ENCODE measurements at regions not wholly inside any gene's neighbourhood (a gene's known extent, or its start where the extent isn't known, plus 50 kb on each side); places are given as distances from the start of the nearest gene placed in this dataset.

DNA sequence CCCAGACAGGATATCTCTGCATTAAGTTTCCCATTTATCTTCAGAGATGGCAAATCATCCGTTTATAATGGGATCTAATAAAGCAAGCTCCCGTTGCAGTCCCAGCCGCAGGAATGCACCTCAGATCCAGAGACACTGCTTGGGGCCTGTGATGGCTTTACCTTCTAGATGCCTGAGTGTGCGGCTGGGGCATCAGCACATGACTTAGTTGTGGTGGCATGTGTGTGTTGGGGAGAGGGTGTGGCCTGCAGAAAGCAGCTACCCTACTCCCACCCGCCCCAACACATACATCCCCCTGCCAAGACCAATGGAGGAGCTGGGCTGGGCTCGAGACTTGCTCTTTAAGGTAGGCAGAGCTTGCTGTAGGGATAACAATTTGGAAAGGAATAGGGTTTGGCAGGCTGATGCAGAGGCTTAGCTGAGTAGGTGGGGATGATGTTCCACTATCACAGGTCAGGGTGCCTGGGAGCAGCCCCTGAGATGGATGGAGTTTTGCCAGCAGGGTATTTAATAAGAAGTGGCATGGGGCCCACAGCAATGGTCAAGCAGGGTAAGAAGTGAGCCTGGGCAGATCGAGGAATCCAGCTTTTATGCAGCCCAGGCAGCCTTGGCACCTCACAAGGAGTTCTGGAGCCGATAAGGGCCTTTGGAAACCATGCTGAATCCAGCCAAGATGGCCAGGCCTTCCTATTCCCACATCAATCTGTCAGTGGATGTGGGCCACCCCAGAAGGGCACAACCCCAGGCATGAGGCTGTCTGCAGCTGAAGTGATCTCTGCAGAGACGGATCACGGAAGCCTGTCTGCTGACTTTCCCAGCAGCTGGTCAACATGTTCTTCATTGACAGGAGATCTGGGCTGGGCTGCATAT is 601.3 kb downstream of the BUD13 start:
- Mint-ChIP-seq H3K27ac (no peak overlapping the region), H3K4me3 (peak overlapping the region; percentile 35), H3K27me3 (ENCODE audit: insufficient read depth, low read depth) (peaks cover 23% of the 10 kb centered on the region), H3K36me3 (no peaks in the 10 kb centered on the region), H3K4me1 (peaks cover 67% of the 10 kb centered on the region), H3K9me3 (no peaks in the 10 kb centered on the region)
- no peaks in the 10 kb centered on the region for H3K27me3 ChIP-seq
- no peak overlapping the region for H3K9ac ChIP-seq
- no peak overlapping the region for H3K4me2 ChIP-seq
- peaks cover 23% of the 10 kb centered on the region for H3K4me1 ChIP-seq
- no peak overlapping the region for H3K4me3 ChIP-seq
- H3K36me3 ChIP-seq: no peaks in the 10 kb centered on the region
- no peak overlapping the region for H2AFZ ChIP-seq (replicated peaks)
- no peak overlapping the region for H3K27ac ChIP-seq
- H3K9me3 ChIP-seq (ENCODE audit: low read depth): no peaks in the 10 kb centered on the region
- peaks cover 8% of the 10 kb centered on the region for H3F3A ChIP-seq (ENCODE audit: low read depth)
- H4K20me1 ChIP-seq (ENCODE audit: low read depth): no peaks in the 10 kb centered on the region
- no peaks in the 10 kb centered on the region for H3K79me2 ChIP-seq (ENCODE audit: low read depth)
- TF ChIP-seq EZH2 (IDR thresholded peaks at IDR 0.05) (no peak), EZH2phosphoT487 (IDR thresholded peaks at IDR 0.05) (no peak)
- TF ChIP-seq, protein P1, sequence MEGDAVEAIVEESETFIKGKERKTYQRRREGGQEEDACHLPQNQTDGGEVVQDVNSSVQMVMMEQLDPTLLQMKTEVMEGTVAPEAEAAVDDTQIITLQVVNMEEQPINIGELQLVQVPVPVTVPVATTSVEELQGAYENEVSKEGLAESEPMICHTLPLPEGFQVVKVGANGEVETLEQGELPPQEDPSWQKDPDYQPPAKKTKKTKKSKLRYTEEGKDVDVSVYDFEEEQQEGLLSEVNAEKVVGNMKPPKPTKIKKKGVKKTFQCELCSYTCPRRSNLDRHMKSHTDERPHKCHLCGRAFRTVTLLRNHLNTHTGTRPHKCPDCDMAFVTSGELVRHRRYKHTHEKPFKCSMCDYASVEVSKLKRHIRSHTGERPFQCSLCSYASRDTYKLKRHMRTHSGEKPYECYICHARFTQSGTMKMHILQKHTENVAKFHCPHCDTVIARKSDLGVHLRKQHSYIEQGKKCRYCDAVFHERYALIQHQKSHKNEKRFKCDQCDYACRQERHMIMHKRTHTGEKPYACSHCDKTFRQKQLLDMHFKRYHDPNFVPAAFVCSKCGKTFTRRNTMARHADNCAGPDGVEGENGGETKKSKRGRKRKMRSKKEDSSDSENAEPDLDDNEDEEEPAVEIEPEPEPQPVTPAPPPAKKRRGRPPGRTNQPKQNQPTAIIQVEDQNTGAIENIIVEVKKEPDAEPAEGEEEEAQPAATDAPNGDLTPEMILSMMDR (IDR thresholded peaks at IDR 0.05): no peak
- DNase-seq (ENCODE audit: low spot score): no peak

DNA sequence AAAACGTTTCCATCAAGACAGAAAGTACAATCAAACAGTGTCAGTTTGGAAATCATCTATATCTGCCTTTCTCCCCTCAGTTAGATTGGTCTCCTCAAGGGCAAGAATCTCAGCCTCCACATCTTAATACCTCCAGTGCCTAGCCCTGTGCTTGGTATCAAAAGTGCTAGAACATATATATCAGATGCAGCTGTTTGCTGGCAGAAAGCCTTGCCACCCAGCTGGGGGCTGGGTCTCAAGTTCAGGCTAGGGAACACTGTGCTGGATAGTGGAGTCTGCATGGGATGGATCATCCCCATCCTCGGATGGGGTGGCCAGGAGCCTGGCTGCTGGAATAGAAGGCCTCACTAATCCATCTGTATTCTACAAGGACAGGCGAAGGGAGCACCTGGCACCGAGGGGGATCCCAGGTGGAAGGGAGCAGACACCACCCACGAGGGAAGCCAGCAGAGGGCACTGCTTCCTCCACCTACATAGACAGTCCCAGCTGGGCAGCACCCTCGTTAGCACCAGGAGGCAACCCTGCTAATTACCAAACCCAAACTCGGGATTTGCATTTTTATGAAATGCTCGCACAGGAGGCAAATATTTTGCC is 602.2 kb downstream of the BUD13 start:
- TF ChIP-seq, protein P1 (IDR thresholded peaks at IDR 0.05): peak; percentile 47
- no peak for TF ChIP-seq EZH2 (IDR thresholded peaks at IDR 0.05)

DNA sequence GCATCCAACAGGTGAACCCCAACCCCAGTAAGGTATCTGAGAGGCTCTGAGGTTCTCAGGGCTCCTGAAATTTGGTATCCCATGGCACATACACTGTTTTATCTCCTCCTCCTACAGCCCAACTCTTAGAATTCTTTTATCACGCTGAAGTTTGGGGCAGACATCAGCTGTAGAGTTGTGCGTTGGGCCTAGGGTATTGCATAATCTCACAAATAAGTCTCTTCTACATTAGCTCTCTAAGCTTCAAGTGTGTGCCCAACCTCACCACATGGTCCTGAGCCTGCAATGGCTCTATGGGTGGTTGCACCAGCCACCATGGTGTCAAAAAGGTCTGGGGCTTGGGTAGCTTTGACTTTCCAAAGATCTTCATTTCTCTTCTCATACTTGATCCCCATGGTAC is 603.0 kb downstream of the BUD13 start:
- peaks cover 13% of the 10 kb centered on the region for H3K4me1 ChIP-seq
- H3K27ac ChIP-seq: no peak overlapping the region
- Mint-ChIP-seq H3K27me3 (ENCODE audit: insufficient read depth, low read depth) (peaks cover 20% of the 10 kb centered on the region), H3K36me3 (no peaks in the 10 kb centered on the region), H3K27ac (no peak overlapping the region), H3K4me3 (no peak overlapping the region), H3K9me3 (no peaks in the 10 kb centered on the region), H3K4me1 (peaks cover 61% of the 10 kb centered on the region)
- no peak overlapping the region for H3K4me2 ChIP-seq
- no peak overlapping the region for H3K9ac ChIP-seq
- no peaks in the 10 kb centered on the region for H3K79me2 ChIP-seq (ENCODE audit: low read depth)
- no peaks in the 10 kb centered on the region for H4K20me1 ChIP-seq (ENCODE audit: low read depth)
- peaks cover 8% of the 10 kb centered on the region for H3F3A ChIP-seq (ENCODE audit: low read depth)
- no peaks in the 10 kb centered on the region for H3K9me3 ChIP-seq (ENCODE audit: low read depth)
- H2AFZ ChIP-seq (replicated peaks): no peak overlapping the region
- DNase-seq (ENCODE audit: low spot score): no peak
- H3K4me3 ChIP-seq: no peak overlapping the region
- TF ChIP-seq EZH2 (IDR thresholded peaks at IDR 0.05): no peak
- TF ChIP-seq, protein P1 (IDR thresholded peaks at IDR 0.05): no peak
- no peak for TF ChIP-seq EZH2phosphoT487 (IDR thresholded peaks at IDR 0.05)
- no peaks in the 10 kb centered on the region for H3K27me3 ChIP-seq
- no peaks in the 10 kb centered on the region for H3K36me3 ChIP-seq

More for the DNA sequence above, 602.2 kb downstream of the BUD13 start:
- Histone ChIP-seq H2AFZ (replicated peaks) (no peak overlapping the region), H3K4me3 (no peak overlapping the region), H3K4me2 (no peak overlapping the region), H3K36me3 (no peaks in the 10 kb centered on the region), H3K4me1 (peaks cover 15% of the 10 kb centered on the region), H3F3A (ENCODE audit: low read depth) (peaks cover 8% of the 10 kb centered on the region), H3K9me3 (ENCODE audit: low read depth) (no peaks in the 10 kb centered on the region), H3K27ac (no peak overlapping the region), H3K9ac (no peak overlapping the region), H3K79me2 (ENCODE audit: low read depth) (no peaks in the 10 kb centered on the region), H3K27me3 (no peaks in the 10 kb centered on the region), H4K20me1 (ENCODE audit: low read depth) (no peaks in the 10 kb centered on the region)
- Mint-ChIP-seq H3K36me3 (no peaks in the 10 kb centered on the region), H3K27me3 (ENCODE audit: insufficient read depth, low read depth) (peaks cover 20% of the 10 kb centered on the region), H3K4me3 (no peak overlapping the region), H3K27ac (no peak overlapping the region), H3K9me3 (no peaks in the 10 kb centered on the region), H3K4me1 (peaks cover 65% of the 10 kb centered on the region)
- DNase-seq (ENCODE audit: low spot score): no peak
